Naive thymus-derived CD8-positive, alpha-beta T cell (primary cell): ENCODE measurements at regions not wholly inside any gene's neighbourhood (a gene's known extent, or its start where the extent isn't known, plus 50 kb on each side); places are given as distances from the start of the nearest gene placed in this dataset.
A peak's percentile ranks its signal among the peaks of the same experiment; 100 is the strongest.
"Not testable (repeated sequence)": the region's sequence is repeated elsewhere in the genome, so short reads cannot be mapped to it uniquely, and the experiment has no call there.

Experiments used
- ATAC-seq, 2 donors: fragments of 150-1000 bp; cut with Tn5 transposase in 1 of 2; sonication (Bioruptor Pico), chemical (Tn5 transposase) in 1 of 2; 1 replicate in 1 of 2; 2 replicates in 1 of 2; pipeline ENCODE4 v1.10.0; 2021; ENCODE audit warnings: mild to moderate bottlenecking in 2 of 2, moderate library complexity in 2 of 2
- POLR2A ChIA-PET: fragments of 350-600 bp; sonication (Branson Sonifier 250); formaldehyde crosslinking; loops from one replicate; lab custom pipeline; 2021; ENCODE audit warnings: antibody characterized with exemption; lab: Charles Lee
- DNase-seq, 10 donors: peaks; one replicate each; pipeline versions ENCODE4 v3.0.0 to v3.0.0-alpha.2; 2020 to 2022
- H3K27ac Mint-ChIP-seq, 10 donors: one replicate each; pipeline ENCODE4 v1.8.0; 2020 to 2022; ENCODE audit warnings: mild to moderate bottlenecking in 10 of 10, mixed read lengths in 10 of 10, moderate library complexity in 4 of 10, inconsistent platforms in 1 of 10
- H3K27me3 Mint-ChIP-seq, 5 donors: one replicate each; pipeline ENCODE4 v1.8.0; 2021 to 2022; ENCODE audit warnings: mixed read lengths in 5 of 5
- H3K36me3 Mint-ChIP-seq, 3 donors: one replicate each; pipeline ENCODE4 v1.8.0; 2020 to 2022; ENCODE audit warnings: mixed read lengths in 3 of 3, mild to moderate bottlenecking in 2 of 3, inconsistent platforms in 1 of 3
- H3K4me1 Mint-ChIP-seq, 4 donors: one replicate each; pipeline ENCODE4 v1.8.0; 2021 to 2022; ENCODE audit warnings: mixed read lengths in 4 of 4
- H3K4me3 Mint-ChIP-seq, 10 donors: one replicate each; pipeline ENCODE4 v1.8.0; 2020 to 2022; ENCODE audit warnings: mild to moderate bottlenecking in 10 of 10, mixed read lengths in 10 of 10, moderate library complexity in 6 of 10, inconsistent platforms in 1 of 10
- H3K9me3 Mint-ChIP-seq, 9 donors: one replicate each; pipeline ENCODE4 v1.8.0; 2020 to 2022; ENCODE audit warnings: mixed read lengths in 9 of 9, mild to moderate bottlenecking in 3 of 9, inconsistent platforms in 1 of 9, moderate library complexity in 1 of 9

DNA sequence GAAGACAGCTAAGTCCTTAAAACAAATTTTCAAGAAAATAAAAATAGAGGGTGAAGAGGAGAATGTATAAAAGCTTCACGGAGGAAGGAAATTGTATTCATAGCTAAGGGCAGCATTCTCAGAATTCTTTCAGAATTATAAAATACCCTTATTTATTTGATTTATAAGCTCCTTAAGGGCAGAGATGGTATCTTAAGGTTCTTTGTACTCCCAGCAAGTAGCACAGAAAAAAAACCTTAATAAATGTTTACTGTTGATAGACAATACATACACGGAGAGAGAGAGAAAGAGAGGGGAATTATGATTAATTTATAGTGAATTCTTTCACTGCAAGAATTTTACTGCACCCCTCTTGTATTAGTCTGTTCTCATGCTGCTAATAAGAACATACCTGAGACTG is 375.6 kb upstream of the CCDC54 start:
- Mint-ChIP-seq H3K9me3 (peaks cover 0 to 11% (median 3%) of the 10 kb centered on the region in 9 donors), H3K36me3 (peaks cover 0 to 5% (median 0%) of the 10 kb centered on the region in 3 donors), H3K27ac (no peak overlapping the region), H3K27me3 (peaks cover 0 to 2% (median 0%) of the 10 kb centered on the region in 5 donors), H3K4me3 (no peak overlapping the region), H3K4me1 (peaks cover 4 to 18% (median 17%) of the 10 kb centered on the region in 4 donors)
- DNase-seq (no peak), ATAC-seq (no peak)
- POLR2A ChIA-PET = no interaction called here

- peaks cover 0 to 11% (median 3%) of the 10 kb centered on the region in 9 donors for H3K9me3 Mint-ChIP-seq
- POLR2A ChIA-PET, H3K4me1 Mint-ChIP-seq, DNase-seq, H3K4me3 Mint-ChIP-seq, H3K36me3 Mint-ChIP-seq, H3K27me3 Mint-ChIP-seq, H3K27ac Mint-ChIP-seq, ATAC-seq: not testable (repeated sequence)
Observed at GRCh38 chr3:107005352-107005751, 371.9 kb upstream of the CCDC54 start.

DNA sequence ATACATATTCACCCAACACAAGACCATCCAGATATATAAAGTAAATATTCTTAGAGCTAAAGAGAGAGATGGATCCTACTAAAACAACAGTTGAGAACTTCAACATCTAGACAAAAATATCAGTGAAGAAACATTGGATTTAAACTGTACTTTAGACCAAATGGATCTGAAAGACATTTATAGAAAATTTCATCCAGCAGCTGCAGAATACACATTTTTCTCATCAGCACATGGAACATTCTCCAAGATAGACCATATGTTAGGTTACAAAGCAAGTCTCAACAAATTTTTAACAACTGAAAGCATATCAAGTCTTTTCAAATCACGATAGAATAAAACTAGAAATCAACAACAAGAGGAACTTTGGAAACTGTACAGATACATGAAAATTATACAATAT is 369.0 kb upstream of the CCDC54 start:
- POLR2A ChIA-PET = no interaction called here
- Mint-ChIP-seq H3K9me3 (peaks cover 0 to 6% (median 0%) of the 10 kb centered on the region in 9 donors), H3K27me3 (peaks cover 0 to 2% (median 0%) of the 10 kb centered on the region in 5 donors), H3K4me1 (no peaks in the 10 kb centered on the region), H3K27ac (no peak overlapping the region), H3K4me3 (no peak overlapping the region), H3K36me3 (no peaks in the 10 kb centered on the region)
- no peak for ATAC-seq
- DNase-seq = no peak

DNA sequence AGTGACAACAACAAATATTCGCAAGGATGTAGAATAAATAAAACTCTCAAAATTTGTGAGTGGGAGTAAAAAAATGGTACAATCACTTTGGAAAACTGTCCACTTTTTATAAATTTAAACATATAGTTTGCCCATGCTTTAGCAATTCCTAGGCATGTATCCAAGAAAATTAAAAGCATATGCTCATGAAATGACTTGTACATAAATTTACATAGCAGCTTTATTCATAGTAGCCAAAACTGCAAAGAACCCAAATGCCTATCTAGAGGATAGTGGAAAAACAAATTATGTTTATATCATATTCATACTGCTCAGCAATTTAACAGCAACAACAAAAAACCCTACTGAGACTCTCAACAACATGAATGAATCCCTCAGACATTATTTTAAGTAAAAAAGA is 363.6 kb upstream of the CCDC54 start:
- no peak for ATAC-seq

DNA sequence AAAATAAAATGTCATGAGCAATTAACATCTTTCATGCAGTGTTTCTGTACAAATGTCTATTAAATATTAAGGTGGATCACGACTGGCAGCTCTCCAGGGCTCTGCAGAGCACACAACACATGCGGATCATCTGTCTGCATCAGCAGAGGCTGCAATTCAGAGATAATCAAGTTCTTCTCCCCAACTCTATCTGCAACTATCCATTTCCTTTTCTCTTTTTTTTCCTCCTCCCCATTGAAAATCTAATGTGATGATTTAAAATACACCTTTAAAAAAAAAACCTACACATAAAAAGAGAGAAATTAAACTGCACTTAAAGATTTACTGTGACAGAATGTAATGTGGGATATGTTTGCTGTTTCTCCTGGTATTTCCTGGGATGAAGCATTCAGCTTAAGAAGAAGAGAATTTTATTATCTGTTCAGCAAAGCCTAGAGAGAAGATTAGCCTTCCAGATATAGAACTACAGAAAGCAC is 352.6 kb upstream of the CCDC54 start:
- H3K4me1 Mint-ChIP-seq = no peaks in the 10 kb centered on the region
- H3K27me3 Mint-ChIP-seq = peaks cover 0 to 3% (median 0%) of the 10 kb centered on the region in 5 donors
- H3K27ac Mint-ChIP-seq = no peak overlapping the region
- POLR2A ChIA-PET = no interaction called here
- no peaks in the 10 kb centered on the region for H3K9me3 Mint-ChIP-seq
- DNase-seq (no peak), ATAC-seq (no peak)
- no peak overlapping the region for H3K4me3 Mint-ChIP-seq
- no peaks in the 10 kb centered on the region for H3K36me3 Mint-ChIP-seq

More for the DNA sequence above, 363.6 kb upstream of the CCDC54 start:
- H3K4me3 Mint-ChIP-seq = no peak overlapping the region
- no peaks in the 10 kb centered on the region for H3K27me3 Mint-ChIP-seq
- peaks cover 0 to 6% (median 0%) of the 10 kb centered on the region in 3 donors for H3K36me3 Mint-ChIP-seq
- H3K4me1 Mint-ChIP-seq = no peaks in the 10 kb centered on the region
- no peak overlapping the region for H3K27ac Mint-ChIP-seq
- POLR2A ChIA-PET = no interaction called here
- peaks cover 0 to 23% (median 10%) of the 10 kb centered on the region in 9 donors for H3K9me3 Mint-ChIP-seq
- DNase-seq = no peak

GRCh38 chr3:107025961-107026360 is 351.3 kb upstream of the CCDC54 start:
- no peak overlapping the region for H3K4me3 Mint-ChIP-seq
- no peaks in the 10 kb centered on the region for H3K36me3 Mint-ChIP-seq
- ATAC-seq (no peak), DNase-seq (no peak)
- peaks cover 0 to 6% (median 3%) of the 10 kb centered on the region in 5 donors for H3K27me3 Mint-ChIP-seq
- no peaks in the 10 kb centered on the region for H3K4me1 Mint-ChIP-seq
- H3K27ac Mint-ChIP-seq = no peak overlapping the region
- peaks cover 0 to 5% (median 0%) of the 10 kb centered on the region in 9 donors for H3K9me3 Mint-ChIP-seq
- POLR2A ChIA-PET = no interaction called here

DNA sequence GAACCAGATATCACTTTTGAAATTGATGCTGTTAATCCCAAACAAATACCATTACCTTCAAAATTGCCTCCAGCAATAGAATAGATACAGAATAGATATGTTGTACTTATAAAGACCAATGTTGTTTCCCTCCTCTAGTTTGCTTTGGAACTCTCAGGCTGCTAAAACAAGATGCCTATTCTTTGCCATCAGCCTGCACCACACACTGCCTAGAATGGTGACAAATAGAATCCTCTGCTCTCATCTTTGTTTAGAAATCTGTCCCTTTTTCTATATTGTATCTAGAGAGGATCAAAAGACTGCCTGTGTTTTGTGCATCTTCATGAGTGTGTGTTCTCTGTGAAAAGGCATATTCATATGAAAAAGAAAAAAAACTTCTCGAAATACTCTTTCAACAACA is 349.2 kb upstream of the CCDC54 start:
- ATAC-seq = no peak
- Mint-ChIP-seq H3K36me3 (no peaks in the 10 kb centered on the region), H3K27ac (no peak overlapping the region), H3K4me1 (no peaks in the 10 kb centered on the region), H3K27me3 (peaks cover 0 to 10% (median 3%) of the 10 kb centered on the region in 5 donors), H3K4me3 (no peak overlapping the region), H3K9me3 (peaks cover 0 to 5% (median 0%) of the 10 kb centered on the region in 9 donors)
- DNase-seq = no peak
- POLR2A ChIA-PET = no interaction called here

GRCh38 chr3:107028626-107029025 is 348.6 kb upstream of the CCDC54 start:
- no peaks in the 10 kb centered on the region for H3K4me1 Mint-ChIP-seq
- H3K27me3 Mint-ChIP-seq = peaks cover 0 to 10% (median 0%) of the 10 kb centered on the region in 5 donors
- POLR2A ChIA-PET = no interaction called here
- H3K9me3 Mint-ChIP-seq = peaks cover 0 to 5% (median 0%) of the 10 kb centered on the region in 9 donors
- no peak overlapping the region for H3K27ac Mint-ChIP-seq
- no peaks in the 10 kb centered on the region for H3K36me3 Mint-ChIP-seq
- no peak for DNase-seq
- no peak for ATAC-seq
- no peak overlapping the region for H3K4me3 Mint-ChIP-seq

DNA sequence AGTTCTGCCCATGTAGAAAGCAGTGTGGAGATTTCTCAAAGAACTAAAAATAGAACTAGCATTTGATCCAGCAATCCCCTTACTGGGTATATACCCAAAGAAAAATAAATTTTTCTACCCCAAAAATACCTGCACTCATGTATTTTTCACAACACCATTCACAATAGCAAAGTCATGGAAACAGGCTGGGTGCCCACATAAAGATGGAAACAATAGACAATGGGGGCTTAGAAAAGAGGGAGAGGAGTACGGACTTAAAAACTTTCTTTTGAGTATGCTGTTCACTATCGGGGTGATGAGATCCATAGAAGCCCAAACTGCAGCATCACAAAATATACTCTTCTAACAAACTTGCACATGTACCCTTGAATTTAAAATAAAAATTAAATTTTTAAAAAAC is 345.1 kb upstream of the CCDC54 start:
- no peak overlapping the region for H3K27ac Mint-ChIP-seq

DNA sequence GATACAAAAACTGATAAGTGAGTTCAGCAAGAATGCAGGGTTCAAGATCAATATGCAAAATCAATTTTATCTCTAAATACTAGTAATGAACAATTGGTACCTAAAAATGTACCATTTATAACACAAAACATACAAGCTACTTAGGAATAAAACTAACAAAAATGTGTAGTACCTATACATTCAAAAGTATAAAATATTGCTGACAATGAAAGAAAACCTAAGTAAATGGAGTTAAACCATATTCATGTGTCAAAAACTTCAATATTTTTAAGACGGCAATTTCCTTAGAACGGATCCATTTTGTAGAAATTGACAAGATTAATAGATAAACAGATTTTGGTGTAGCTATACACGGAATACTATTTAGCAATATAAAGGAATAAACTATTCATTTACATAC is 343.1 kb upstream of the CCDC54 start:
- POLR2A ChIA-PET = no interaction called here
- H3K27me3 Mint-ChIP-seq = peaks cover 0 to 19% (median 1%) of the 10 kb centered on the region in 5 donors
- peaks cover 0 to 16% (median 0%) of the 10 kb centered on the region in 3 donors for H3K36me3 Mint-ChIP-seq
- ATAC-seq = no peak
- H3K4me1 Mint-ChIP-seq = no peaks in the 10 kb centered on the region
- H3K9me3 Mint-ChIP-seq = peaks cover 0 to 47% (median 21%) of the 10 kb centered on the region in 9 donors
- DNase-seq = no peak
- no peak overlapping the region for H3K27ac Mint-ChIP-seq
- H3K4me3 Mint-ChIP-seq = no peak overlapping the region

More for the DNA sequence above, 345.1 kb upstream of the CCDC54 start:
- DNase-seq (no peak), ATAC-seq (no peak)
- H3K9me3 Mint-ChIP-seq = peaks cover 0 to 27% (median 9%) of the 10 kb centered on the region in 9 donors
- H3K36me3 Mint-ChIP-seq = peaks cover 0 to 11% (median 0%) of the 10 kb centered on the region in 3 donors
- H3K4me3 Mint-ChIP-seq = no peak overlapping the region
- no peaks in the 10 kb centered on the region for H3K4me1 Mint-ChIP-seq
- POLR2A ChIA-PET = no interaction called here
- peaks cover 0 to 15% (median 1%) of the 10 kb centered on the region in 5 donors for H3K27me3 Mint-ChIP-seq

GRCh38 chr3:107035176-107035575 is 342.1 kb upstream of the CCDC54 start:
- Mint-ChIP-seq H3K27ac (peak overlapping the region in 1 of 10 donors; percentile 15), H3K4me1 (no peaks in the 10 kb centered on the region), H3K9me3 (peaks cover 0 to 49% (median 16%) of the 10 kb centered on the region in 9 donors), H3K4me3 (no peak overlapping the region), H3K36me3 (peaks cover 0 to 16% (median 0%) of the 10 kb centered on the region in 3 donors), H3K27me3 (peaks cover 0 to 16% (median 1%) of the 10 kb centered on the region in 5 donors)
- no peak for DNase-seq
- ATAC-seq = no peak
- POLR2A ChIA-PET = no interaction called here

DNA sequence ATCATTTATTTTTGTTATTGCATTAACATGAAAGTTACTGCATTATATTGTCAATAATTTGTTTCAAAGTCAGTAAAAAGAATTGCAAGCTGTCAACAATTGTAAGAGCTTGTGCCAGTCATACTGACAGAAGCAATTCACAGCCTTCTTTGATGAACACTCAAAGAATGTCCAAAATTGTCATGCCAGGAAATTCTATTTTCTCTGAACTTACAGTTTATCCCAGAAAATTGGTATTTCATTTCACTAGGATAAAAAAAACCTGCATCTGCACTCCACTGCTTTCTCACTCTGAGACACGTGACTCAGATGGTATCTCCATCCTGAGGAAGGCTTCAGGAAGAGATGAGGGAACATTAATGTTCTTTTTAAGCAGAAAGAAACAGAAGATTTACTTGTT is 332.6 kb upstream of the CCDC54 start:
- Mint-ChIP-seq H3K36me3 (no peaks in the 10 kb centered on the region), H3K4me3 (no peak overlapping the region), H3K4me1 (no peaks in the 10 kb centered on the region), H3K27me3 (peaks cover 0 to 2% (median 0%) of the 10 kb centered on the region in 5 donors), H3K9me3 (peaks cover 0 to 9% (median 4%) of the 10 kb centered on the region in 9 donors), H3K27ac (no peak overlapping the region)
- POLR2A ChIA-PET = no interaction called here
- DNase-seq = no peak
- no peak for ATAC-seq

- H3K9me3 Mint-ChIP-seq = peaks cover 0 to 9% (median 0%) of the 10 kb centered on the region in 9 donors
- DNase-seq (no peak), ATAC-seq (no peak)
- POLR2A ChIA-PET = no interaction called here
- peak overlapping the region in 1 of 10 donors; percentile 2 for H3K27ac Mint-ChIP-seq
- H3K4me3 Mint-ChIP-seq = no peak overlapping the region
- no peaks in the 10 kb centered on the region for H3K4me1 Mint-ChIP-seq
- H3K27me3 Mint-ChIP-seq = peaks cover 0 to 2% (median 0%) of the 10 kb centered on the region in 5 donors
- H3K36me3 Mint-ChIP-seq = no peaks in the 10 kb centered on the region
Observed at GRCh38 chr3:107045791-107046190, 331.4 kb upstream of the CCDC54 start.
